ENCODE measurements at regions not wholly inside any gene's neighbourhood (a gene's known extent, or its start where the extent isn't known, plus 50 kb on each side); places are given as distances from the start of the nearest gene placed in this dataset.

DNA sequence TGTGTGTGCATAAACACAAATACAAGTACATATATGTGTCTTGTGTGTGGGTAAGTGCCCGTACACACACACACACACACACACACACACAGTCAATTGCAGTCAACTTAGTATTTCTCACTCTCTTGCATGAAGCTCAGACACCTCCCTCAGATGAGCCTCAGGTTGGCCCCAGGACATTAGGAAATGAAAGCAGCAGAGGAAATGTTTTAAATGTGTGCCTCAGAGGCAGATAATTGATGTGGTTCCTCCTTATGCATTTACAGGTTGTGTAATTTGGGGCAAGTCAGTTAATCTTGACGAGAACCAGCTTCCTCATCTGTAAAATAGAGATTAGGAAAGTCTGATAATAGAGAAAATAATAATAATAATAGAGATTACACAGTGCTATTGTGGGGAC, 814.0 kb upstream of the ID2 start:
- TF ChIP-seq EP300 (IDR thresholded peaks at IDR 0.05) (no peak), POLR2A (IDR thresholded peaks at IDR 0.05; ENCODE audit: low read depth) (no peak), POLR2AphosphoS5 (IDR thresholded peaks at IDR 0.05) (no peak)

All from esophagus muscularis mucosa (tissue), 3 donors.